Aorta (tissue), 5 donors: ENCODE measurements at regions not wholly inside any gene's neighbourhood (a gene's known extent, or its start where the extent isn't known, plus 50 kb on each side); places are given as distances from the start of the nearest gene placed in this dataset.
"Not testable (repeated sequence)": the region's sequence is repeated elsewhere in the genome, so short reads cannot be mapped to it uniquely, and the experiment has no call there.

Source experiments
- ATAC-seq: fragments of 200-7000 bp; cut with Tn5 transposase; one replicate; pipeline ENCODE4 v1.9.1; 2022; ENCODE audit warnings: moderate library complexity; ENCODE audit not compliant: low FRiP score
- DNase-seq, 2 donors: peaks; one replicate each; pipeline ENCODE4 v3.0.0-alpha.2; 2020
- H3K27ac ChIP-seq, 2 donors: one replicate each; pipeline ENCODE4 v1.5.1; 2013; ENCODE audit warnings: low read length in 2 of 2, mild to moderate bottlenecking in 2 of 2, moderate library complexity in 2 of 2, control low read depth in 1 of 2, inconsistent platforms in 1 of 2, low read depth in 1 of 2
- H3K27me3 ChIP-seq, 2 donors: one replicate each; pipeline ENCODE4 v1.6.1; 2013; ENCODE audit warnings: control low read depth in 1 of 2, low read length in 1 of 2, mild to moderate bottlenecking in 1 of 2, moderate library complexity in 1 of 2; ENCODE audit not compliant: insufficient read depth in 2 of 2, control insufficient read depth in 1 of 2
- H3K36me3 ChIP-seq, 2 donors: one replicate each; pipeline ENCODE4 v1.6.1; 2013; ENCODE audit warnings: control low read depth in 1 of 2, low read length in 1 of 2, mild to moderate bottlenecking in 1 of 2; ENCODE audit not compliant: insufficient read depth in 2 of 2, control insufficient read depth in 1 of 2
- H3K4me1 ChIP-seq, 2 donors: one replicate each; pipeline ENCODE4 v1.6.1; 2013; ENCODE audit warnings: low read length in 2 of 2, control low read depth in 1 of 2, mild to moderate bottlenecking in 1 of 2, moderate library complexity in 1 of 2; ENCODE audit not compliant: insufficient read depth in 2 of 2, control insufficient read depth in 1 of 2
- H3K4me3 ChIP-seq, 2 donors: one replicate each; pipeline ENCODE4 v1.5.1; 2013; ENCODE audit warnings: low read length in 2 of 2, control low read depth in 1 of 2, mild to moderate bottlenecking in 1 of 2
- H3K9me3 ChIP-seq: one replicate; pipeline ENCODE4 v1.6.1; 2013; ENCODE audit warnings: mild to moderate bottlenecking, low read length; ENCODE audit not compliant: control insufficient read depth
- WGBS, 2 donors: extraction: QIAGEN DNeasy Blood & Tissue Kit; methylation state at CpG; one replicate each; pipeline ENCODE4 v1.1.7; 2013; 5-methylcytosine and 5-hydroxymethylcytosine counted together
- intact Hi-C, 2 donors: fragments of 100-400 bp; cut with DNase I; formaldehyde crosslinking; loops; one replicate each; pipeline versions ENCODE4 v1.14.2 to v1.15.0; 2022
- donor health status: healthy with polysubstance abuse.
- donor health status: Bipolar disorder and iron deficiency.
- donor health status: DM: no; HTN: no; CAD: no.
- donor health status: DM: no; HTN: no; CAD: no.
- donor health status: DM: yes; HTN: yes; CAD: no.

DNA sequence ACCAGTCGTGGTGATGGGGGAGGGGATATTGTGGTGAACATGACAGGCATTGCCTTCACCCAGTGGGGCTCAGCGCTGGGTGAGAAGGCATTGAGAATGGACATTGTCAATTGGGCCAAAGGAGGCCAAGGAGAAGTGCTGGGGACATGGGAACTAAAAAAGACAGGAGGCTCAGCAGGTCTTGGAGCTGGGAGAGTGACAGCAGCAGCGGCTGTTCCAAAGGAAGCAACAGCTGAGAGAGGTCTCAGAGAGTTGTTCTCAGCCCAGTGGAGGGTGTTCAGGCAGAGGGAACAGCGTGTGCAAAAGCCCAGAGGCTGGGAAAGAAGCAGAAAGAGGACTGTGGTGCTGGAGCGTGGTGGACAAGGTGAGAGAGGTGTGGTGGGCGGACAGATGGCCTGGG is 56.6 kb upstream of the ASNS start:
- 87 to 90% methylated on average over 5 to 6 of the region's 6 CpGs for WGBS, 2 donors
- H3K4me1 ChIP-seq, H3K4me3 ChIP-seq, intact Hi-C loops, H3K36me3 ChIP-seq, H3K27ac ChIP-seq, H3K27me3 ChIP-seq, H3K9me3 ChIP-seq, ATAC-seq, DNase-seq: not testable (repeated sequence)

DNA sequence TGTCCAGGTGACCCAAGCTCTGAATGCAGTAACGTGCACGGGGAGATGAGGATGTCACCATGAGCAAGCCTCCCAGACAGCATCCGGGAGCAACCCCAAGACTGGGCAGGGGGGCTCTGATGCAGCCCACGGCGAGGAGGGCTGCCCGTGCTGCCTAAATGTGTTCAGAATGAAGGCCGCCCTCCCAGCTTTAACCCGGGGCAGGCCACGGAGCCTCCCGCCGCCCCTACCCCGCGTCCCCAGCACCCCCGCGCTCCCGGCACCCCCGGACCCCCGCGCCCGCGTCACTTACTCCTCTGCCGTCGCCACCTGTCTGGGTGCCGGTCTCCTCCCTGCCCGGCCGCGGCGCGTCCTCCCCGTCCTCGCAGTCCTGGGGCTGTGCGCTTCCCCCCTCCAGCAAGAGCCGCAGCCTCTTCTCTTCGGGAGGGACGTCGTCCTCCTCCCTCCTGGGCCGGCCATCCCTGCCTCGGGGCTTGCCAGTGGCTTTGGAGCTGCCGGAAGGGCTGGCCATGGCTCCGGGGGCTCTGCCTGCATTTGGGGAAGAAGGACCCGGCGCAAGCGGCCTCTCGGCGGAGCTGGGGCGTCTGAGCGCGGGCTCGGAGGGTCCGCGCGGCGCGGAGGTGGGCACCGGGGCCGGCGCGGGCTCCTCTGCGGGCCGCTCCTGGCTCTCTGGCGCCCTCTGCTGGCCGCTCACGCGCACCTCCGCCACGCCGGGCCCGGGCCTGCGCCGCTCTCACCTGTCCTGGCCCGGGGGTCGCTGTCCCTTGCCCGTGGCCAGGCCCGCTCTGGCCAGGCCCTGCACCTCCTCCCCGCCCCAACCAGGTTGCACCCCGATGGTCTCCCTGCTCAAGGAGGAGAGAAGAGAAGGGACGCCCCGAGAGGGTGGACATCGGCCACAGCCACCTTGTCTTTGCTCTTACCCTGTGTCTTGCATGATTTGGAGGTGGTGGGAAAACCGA is 55.9 kb upstream of the ASNS start:
- 3 to 4% methylated on average over 39 to 80 of the region's 80 CpGs for WGBS, 2 donors
- H3K27me3 ChIP-seq, H3K36me3 ChIP-seq, ATAC-seq, H3K27ac ChIP-seq, H3K9me3 ChIP-seq, intact Hi-C loops, H3K4me1 ChIP-seq: not testable (repeated sequence)
- H3K4me3 ChIP-seq: peak overlapping the region in 1 of 2 donors; percentile 50
- DNase-seq: peak; percentile 53 to 89
